ENCODE measurements at regions not wholly inside any gene's neighbourhood (a gene's known extent, or its start where the extent isn't known, plus 50 kb on each side); places are given as distances from the start of the nearest gene placed in this dataset.

DNA sequence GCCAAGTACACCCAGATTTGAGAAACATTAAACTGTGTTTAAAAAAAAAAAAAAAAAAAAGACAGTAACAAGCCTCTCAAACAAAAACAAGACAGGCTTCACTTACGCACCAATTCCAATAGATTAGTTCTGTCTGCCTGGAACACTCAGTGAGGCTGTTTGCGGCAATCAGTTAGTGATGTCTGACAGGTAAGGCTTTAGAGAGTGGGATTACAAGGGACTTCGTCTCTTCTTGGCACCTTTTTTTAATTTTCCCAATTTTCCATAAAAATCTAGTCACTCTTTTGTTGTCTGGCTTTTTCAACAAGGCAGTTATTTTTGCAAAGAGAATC, 79.6 kb downstream of the NCOR2 start:
- DNase-seq, result no peak

DNA sequence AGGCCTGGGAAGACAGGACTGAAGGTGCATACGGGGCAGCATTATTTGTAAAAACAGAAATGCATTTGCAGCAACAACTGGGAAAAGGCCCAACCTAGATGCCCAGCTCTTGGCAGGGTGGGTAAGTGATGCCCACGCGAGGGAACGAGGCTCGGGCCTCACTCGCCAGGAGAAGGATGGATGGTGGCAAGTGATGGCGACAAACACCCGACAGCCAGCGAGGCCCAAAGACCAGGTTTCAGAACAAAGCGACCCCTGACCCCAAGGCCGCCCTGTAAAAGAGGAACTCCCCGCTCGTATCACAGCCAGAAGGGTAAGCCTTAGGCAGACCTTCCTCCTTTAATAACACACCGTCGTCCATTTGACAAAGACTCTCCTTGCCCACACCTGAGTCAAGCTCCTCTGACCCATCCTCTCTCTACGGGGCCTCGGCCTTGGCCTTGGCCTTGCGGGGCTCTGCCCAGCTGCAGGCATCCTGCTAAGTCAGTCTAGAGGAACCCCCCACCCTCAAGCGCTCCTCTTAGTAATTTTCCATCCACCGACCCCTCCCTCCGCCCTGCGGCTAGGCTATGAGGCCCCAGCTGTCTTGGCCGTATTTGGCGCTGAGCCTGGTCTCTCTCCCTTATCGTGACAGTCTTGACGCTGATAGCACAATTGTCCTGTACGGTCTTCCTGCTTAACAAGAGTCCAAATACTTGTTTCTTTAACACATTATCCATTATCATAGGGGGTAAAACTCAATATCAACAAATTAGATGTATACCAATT, 80.2 kb downstream of the NCOR2 start:
- no peak for DNase-seq

DNA sequence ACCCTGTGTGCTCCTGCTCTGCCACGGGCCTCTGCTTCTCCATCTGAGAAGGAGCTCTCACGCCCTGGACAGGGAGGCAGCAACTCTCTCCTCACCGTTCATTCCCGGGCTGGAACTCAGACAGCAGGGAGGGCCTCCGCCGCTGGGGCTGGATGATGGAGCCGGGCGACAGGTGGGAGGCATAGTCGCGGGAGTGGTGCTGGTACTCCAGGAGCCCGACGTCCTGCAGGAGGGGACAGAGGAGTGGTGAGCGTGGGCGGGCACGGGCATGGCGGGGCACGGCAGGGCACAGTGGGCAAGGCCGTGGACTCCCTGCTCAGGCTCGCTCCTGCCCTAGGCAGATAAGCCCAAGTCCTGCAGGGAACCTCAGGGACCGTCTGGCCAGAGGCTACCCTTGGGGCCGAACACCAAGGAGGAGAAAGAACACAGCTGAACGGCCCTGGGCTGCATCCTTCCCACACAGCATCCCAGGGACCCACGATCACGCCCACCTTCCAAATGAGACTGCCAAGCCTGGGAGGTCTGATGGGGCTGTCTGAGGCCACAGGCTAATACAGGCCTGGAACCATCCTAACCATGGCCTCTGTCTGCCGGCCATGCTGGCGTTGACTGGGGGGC, 81.0 kb downstream of the NCOR2 start:
- DNase-seq, result no peak

DNA sequence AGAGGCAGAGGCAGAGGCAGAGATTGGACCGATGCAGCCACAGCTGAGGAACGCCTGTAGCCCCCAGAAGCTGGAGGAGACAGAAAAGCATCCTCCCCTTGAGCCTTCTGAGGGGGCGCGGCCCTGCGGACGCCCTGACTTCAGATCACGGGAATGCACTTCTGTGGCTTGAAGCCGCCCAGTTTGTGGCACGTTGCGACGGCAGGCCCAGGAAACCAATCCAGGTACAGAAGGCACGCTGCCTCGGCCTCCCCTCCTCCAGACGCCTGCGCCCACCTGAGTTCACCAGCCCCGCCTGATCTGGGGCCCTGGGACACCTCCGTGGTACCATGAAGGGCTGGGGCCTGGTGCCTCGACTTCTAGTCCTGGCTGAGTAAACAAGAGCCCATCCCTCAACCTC, 82.0 kb downstream of the NCOR2 start:
- DNase-seq, result no peak

DNA sequence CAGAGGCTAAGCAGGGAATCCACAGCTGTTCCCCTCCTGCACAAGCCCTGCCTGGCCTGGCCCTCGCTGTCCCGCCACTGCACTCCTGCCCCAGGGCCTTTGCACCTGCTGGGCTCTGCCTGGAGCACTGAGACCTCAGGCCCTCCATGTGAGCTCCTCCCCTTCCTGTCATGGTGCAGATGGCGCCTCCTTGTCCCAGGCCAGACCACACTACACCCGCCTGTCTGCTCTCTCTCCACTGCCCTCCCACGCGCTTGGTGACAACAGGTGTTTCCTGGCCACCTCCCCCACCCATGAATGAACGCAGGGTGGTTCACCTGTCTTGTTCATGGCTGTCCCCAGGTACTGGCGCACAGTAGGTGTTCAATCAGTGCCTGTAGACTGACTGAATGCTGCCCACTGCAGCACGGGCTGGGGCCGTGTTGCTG, 82.9 kb downstream of the NCOR2 start:
- peak in 1 of 2 experiments; percentile 25 for DNase-seq

DNA sequence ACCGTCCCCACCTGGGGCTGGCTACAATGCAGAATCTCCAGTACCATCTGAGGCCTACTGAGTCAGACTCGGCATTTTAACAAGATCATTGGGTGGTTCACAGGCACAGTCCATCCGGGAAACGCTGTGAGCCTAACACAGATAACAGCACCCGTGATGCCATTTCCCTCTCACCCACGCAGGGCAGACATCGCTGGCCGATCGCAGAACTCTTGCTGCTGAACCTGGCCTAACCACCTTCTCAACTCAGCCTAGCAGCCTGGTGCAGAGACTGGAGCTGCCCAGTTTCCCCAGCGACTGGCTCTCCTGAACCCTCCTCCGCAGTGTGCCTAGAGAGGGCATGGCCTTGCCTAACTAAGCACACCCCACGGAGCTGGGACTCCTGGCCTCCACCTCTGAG, 83.3 kb downstream of the NCOR2 start:
- no peak for DNase-seq

DNA sequence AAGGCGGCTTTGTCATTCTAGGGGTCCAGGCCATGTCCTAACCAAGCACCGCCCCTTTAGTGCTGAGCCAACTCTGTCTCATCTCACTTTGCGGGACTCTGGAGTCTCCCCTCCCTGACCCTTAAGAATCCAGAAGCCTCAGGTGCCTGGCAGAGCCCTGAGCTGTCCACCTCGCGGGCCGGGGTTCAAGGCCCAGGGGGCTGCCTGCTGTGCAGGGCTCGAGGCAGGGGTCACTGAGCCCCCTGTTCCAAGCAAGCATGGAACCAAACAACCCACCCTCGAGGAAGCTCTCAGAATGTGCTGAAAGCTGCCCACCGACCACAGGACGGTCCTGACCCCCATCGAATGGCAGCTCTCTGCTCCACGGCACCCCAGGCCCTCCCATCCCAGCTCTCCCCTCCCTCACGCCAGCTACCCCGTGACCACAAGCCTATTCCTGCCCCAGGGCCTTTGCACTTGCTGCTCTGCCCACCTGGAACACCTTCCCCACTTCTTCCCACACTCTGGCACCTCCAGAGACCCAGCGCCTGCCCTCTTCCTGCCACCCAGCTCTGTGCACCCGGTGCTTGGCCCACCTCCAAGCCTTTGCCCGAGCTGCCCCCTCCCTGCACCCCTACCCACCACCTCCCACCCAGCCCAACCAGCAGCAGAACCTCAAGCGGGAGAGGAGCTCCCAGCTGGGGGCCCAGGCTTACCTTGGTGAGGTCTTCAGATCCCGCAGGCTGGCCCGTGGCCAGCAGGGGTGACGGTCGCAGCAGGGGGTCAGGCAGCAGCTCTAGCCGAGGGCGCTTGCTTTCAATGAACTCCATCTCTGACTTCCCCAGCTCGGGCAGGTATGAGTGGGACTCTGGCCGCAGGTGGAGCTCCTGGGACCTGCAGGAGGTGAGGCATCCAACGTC, 84.3 kb downstream of the NCOR2 start:
- no peak for DNase-seq

DNA sequence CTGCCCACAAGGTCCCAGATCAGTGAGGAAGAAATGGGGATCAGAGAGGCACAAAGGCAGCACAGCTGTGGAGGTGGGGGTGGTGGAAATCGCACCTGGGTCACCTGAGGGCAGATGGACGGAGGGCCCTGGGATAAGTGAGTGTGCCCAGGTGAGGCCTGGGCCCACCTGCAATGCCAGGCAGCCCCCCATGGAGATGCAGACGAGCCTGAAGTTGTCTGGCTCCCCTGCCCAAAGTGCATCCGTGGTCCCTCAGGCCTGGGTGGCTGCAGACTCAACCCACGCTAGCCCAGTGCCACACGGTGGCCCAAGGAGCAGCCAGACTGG, 84.9 kb downstream of the NCOR2 start:
- no peak for DNase-seq

DNA sequence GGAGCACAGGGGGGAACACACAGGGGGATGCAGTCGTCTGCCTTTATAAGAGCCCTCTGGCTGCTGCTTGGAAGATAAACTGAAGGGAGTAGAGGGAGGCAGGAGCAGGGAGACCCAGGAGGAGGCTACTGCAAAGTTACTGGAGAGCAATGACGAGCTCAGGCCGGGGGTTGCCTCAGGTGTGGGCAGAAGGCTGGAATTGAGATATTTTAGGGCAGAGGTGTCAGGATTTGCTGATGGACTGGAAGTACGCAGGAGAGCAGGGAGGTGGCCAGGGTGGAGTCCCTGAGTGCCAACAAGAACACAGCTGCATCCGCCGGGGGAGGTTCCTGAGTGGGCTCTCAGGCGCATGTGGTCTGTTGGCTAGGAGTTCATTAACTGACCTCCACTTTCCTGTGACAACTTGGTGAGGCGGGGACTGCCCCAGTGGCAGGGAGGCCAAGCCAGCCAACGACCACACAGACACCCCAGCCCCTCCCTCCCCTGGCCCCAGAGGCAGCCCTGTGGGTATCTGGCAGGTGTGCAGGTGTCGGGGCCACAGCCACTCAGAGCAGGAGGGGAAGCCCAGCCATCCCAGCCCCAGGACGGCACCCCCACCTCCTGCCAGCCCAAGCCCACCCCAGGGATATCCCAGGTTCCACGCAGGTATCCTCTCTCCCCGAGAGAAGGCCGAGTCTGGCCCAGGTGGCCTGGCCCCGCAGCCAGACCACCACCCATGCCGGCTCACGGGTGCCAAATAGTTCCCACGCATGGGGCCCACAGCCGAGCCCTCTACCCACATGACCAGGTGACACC, 85.4 kb downstream of the NCOR2 start:
- no peak for DNase-seq

DNA sequence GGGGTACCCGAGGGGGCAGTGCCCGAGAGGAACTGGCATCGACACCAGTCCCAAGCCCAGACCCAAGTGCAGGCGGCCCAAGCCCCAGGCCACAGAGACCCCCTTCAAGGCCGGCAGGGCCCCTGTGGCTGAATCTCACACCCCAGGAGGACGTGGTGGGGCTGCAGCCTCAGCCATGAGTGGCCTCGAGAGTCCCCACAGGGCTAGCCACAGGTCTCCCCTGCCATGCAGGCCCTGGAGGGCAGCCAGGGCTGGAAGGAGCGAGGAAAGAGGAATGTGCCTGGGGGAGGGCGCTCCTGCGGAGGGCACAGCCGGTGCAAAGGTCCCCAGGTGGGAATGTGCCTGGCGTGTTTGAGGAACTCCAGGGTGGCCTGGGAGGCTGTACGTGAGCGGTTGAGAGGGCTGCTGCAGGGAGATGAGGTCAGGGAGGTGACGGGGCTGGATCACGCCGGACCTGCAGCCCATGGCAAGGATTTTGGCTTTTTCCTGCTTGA, 86.1 kb downstream of the NCOR2 start:
- no peak for DNase-seq

DNA sequence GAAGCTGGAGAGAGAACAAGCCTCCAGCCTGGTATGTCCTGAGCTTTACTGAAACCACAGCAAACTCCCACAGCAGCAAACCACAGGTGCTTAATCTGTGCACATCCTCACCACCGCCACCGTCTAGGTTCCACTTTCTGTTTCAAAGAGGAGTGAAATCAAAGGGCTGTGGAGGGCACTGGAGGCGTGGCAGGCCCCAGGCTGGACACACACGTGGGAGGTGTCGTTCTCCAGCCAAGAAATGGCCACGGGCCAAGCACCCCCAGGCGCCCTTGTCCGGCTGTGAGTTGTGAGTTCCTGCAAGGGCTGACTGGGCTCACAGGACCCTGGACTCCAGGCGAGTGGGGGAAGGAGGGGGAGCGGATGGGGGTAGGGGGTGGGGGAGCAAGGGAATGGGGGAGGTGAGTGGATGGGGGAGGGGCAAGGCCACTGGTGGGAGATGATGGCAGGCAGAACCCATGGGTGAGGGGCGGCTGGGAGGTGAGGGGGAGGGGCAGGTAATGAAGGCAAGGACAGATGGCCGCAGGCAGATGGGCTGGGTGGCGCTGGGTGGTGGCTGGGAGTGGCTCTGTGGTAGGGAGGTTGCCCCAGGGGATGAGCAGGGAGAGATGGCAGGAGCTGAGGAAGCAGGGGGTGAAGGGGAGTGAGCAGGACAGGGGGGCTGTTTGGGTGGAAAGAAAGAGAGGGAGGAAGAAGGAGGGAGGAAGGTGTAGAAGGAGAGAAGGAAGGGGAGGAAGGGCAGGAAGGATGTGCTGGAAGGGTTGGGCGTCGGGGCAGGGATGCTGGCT, 86.7 kb downstream of the NCOR2 start:
- DNase-seq, result no peak

DNA sequence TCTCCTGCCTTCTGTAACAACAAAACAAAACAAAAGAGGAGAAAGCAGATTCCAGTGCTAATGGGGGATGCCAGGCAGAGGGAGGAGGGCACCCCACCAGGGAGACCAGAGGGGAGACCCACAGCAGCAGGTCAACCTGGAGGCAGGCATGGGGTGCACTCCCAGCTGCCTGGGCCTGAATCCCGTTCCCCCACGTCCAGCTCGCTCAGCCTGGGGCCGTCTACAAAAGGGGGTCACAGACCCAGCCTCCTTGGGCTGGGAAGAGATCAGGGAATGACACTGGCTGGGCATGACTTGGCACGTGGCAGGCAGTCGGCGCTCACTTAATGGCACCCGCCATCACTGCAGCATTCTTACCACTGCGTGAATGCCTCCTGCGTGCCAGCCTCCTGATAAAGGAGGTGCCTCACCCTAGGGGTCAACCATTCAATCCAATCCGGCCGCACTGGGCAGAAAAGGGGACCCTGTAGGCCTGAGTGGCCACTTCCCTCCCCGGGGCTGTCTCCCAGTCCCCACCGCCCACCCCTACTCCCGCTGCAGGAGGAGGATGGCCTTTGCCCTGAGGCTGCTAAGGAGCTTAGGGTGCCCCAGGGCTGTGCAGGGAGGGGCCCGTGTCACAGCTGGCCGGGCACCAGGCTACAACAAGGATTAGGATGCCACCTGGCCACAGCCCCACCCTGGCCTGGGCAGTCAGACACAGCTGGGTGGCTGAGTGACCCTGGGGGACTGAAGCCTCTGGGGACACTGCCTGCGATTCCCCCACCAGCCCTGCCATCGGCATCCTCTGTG, 87.5 kb downstream of the NCOR2 start:
- DNase-seq, result no peak

DNA sequence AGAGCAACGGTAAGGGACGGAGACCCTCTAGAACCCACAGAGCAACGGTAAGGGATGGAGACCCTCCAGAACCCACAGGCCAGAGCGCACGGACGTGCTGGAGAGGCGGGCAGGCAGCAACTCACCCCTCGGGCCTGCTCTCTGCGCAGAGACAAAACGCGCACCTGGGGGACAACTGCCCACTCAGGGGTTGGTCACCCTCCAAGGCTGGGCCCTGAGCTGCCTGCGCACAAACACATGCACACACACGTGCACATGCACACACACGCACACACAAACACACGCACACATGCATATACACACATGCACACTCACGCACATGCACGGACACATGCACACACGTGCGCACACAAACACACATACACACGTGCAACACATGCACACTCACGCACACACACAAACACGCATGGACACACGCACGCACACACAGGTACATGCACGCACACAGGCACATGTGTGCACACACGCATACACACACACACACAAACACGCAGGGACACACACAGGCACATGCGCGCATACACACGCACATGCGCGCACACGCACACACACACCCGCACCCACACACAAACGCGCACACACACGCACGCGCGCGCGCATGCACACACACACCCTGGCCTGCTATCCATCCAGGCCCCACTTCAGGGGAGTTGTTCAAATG, 88.3 kb downstream of the NCOR2 start:
- no peak for DNase-seq

DNA sequence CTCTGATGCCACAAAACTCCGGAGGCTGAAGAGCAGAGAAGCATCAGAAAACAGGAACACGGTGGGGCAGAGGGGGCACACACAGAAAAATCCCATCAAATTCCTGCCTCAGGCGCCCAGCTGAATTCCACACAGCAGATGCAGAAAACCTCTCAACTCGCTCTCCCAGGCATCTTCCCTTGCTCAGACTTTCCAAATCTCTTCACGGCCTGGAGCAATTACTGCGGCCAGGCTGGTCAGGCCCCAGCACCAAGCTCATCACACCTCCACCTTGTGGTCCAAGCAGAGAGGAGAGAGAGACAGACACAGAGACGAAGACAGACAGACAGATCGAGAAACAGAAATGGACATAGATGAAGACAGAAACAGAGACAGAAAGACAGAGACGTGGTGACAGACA, 89.0 kb downstream of the NCOR2 start:
- no peak for DNase-seq

DNA sequence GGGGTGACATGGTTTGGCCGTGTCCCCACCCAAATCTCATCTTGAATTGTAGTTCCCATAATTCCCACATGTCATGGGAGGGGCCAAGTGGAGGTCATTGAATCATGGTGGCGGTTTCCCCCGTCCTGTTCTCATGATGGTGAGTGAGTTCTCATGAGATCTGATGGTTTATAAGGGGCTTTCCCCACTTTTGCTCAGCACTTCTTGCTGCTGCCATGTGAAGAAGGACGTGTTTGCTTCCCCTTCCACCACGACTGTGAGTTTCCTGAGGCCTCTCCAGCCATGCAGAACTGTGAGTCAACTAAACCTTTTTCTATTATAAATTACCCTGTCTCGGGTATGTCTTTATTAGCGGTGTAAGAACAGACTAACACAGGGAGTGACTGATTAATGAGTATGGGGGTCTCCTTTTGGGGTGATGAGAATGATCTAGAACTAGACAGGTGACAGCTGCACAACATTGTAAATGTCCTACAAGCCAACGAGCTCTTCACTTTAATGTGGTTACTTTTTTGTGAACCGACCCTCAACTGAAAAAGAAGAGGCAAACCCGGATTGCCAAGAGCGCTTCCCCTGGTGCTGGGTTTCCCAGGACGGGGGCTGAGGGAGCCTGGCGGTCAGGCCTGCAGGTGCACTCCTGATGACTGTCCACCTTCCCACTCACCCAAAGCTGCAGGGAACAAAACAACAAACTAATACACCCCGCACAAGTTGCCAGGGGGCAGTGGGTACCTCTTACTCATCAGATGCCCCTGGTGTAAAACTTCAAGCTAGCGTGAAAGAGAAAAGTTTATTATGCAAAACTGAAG, 90.1 kb downstream of the NCOR2 start:
- no peak for DNase-seq

DNA sequence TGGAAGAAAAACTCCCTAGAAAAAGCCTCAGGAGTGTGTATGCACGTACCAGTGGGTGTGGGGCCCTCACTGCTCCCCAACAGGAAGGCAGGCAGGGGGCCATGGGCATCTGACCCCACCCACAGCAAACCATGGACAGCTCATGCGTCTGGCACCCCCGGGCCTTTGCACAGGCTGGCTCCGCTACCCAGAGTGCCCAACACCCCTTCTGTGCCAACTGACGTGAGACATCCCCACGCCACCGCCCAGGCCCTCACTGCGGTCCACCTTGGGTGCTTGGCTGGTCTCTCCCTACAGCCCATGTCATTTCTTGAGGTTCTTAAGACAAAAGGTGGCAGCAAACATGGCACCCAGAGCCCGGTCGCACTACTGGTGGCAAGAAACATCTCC, 91.4 kb downstream of the NCOR2 start:
- no peak for DNase-seq

DNA sequence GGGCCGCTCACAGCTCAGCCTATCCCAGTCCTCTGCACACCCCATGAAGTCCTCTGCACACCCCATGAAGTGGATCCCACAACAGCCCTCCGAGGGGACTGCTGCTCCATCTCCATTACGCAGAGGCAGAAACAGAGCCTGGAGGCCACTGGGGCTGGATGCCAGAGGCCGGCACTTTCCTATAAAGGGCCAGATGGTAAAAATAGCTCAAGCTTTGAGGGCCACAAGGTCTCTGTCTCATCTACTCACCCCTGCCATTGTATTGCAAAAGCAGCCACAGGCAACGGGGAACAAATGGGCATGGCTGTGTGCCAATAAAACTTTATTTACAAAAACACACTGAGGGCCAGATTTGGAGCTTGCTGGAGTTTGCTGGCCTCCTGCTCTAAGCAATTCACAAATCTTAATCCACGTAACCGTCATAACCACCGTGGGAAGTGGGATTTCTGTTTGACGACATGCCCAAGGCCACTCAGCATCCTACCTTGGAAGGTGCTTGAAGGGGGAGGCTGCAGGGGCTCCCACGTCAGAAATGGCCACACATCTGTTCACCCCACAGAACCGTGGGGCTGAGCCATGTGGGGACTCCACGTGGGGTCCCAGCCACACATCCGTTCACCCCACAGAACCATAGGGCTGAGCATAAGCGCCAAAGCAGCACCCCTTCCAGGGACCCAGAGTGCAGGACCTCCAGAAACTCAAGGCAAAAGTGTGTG, 92.0 kb downstream of the NCOR2 start:
- DNase-seq, result no peak

DNA sequence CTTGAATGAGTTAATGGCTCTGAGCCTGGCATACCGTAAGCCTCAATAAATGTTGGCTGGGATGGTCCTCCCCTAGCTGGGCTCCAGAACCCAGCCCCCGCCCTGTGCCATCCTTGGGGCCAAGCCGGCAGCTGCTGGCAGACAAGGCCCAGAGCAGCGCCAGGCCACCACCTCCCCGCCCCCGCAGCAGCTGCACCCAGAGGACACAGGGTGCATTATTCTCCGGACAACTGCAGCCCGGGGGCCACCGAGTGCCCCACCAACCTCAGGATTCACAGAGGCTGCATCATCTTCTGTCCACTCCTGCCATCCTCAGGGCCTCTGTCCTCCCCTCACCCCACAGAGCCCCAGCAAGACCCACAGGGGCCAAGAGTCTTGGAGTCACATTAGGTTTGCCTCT, 92.7 kb downstream of the NCOR2 start:
- no peak for DNase-seq

DNA sequence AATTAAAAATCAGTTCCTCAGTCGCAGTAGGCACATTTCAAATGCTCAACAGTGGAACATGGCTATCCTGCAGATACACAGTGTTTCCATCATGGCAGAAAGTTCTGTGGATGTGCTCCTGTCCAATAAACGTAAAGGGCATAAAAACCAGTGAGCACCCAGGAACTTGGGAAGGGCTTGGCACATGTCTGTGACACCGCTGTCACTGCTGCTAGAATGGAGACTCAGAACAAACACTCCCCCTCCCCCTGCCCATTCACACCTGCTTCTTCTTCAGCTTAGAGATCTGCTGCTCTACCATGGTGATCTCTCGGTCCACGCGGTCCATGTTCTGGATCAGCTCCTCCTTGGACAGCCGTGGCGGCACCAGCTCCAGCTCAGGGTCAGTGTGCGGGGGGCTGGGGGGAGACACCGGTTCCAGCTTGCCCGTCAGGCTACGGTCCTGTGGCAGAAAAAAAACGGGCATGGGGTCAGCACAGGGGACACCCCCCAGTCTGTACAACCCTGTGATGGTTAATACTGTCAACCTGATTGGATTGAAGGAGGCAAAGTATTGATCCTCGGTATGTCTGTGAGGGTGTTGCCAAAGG, 94.6 kb downstream of the NCOR2 start:
- DNase-seq, result no peak

All from activated CD4-positive, alpha-beta T cell treated with anti-CD3 and anti-CD28 coated beads, Interleukin-2, amount 50 U/mL, for 4 hours (primary cell).